Upper lobe of left lung (tissue), 4 donors: ENCODE measurements at regions not wholly inside any gene's neighbourhood (a gene's known extent, or its start where the extent isn't known, plus 50 kb on each side); places are given as distances from the start of the nearest gene placed in this dataset.

Experiments
- EP300 ChIP-seq, 4 donors: sonication (generic); formaldehyde crosslinking; IDR thresholded peaks; one replicate each; pipeline ENCODE4 v1.5.1; 2017; ENCODE audit warnings: antibody characterized with exemption in 4 of 4, control low read depth in 2 of 4
- TF ChIP-seq, protein P1 (sequence below), 6 experiments: fragments of 450-650 bp in 4 of 6; fragments of 200-600 bp in 2 of 6; sonication (generic) in 2 of 6; IDR thresholded peaks; one replicate each; pipeline ENCODE4 v1.5.1; 2016 to 2019; ENCODE audit warnings: antibody characterized with exemption in 6 of 6

DNA sequence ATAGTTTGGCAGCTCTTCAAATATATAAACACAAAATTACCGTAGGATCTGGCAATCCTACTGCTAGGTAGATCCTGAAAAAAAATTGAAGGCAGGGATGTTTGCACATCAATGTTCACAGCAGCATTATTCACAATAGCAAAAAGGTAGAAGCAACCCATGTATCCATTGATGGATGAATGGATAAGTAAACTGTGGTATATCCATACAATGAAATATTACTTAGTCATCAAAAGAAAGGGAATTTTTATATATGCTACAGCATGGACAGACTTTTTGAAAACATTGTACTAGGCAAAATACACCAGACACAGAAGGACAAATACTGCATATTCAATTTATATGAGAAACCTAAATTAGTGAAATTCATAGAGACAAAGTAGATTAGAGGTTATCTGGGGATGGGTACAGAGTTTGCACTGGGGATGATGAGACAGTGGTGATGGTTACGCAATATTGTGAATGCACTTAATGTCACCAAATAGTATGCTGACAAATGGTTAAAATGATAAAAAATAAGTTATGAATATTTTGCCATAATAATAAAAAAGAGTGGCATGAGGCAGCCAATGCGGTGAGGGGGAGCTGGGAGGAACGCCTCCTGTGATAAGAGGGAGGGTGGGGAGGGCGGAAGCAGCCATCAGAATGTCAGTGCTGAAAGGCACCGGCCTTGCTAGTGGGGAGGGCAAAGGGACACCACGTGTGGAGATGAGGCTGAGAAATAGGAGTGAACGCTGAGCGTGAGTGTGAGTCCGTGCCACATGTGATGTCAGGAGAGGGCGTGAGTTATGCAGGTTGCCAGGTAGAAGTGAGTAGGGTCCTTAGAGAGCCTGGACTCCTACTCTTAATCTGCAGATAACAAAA lies 386.1 kb upstream of the PODXL start:
- TF ChIP-seq, protein P1, sequence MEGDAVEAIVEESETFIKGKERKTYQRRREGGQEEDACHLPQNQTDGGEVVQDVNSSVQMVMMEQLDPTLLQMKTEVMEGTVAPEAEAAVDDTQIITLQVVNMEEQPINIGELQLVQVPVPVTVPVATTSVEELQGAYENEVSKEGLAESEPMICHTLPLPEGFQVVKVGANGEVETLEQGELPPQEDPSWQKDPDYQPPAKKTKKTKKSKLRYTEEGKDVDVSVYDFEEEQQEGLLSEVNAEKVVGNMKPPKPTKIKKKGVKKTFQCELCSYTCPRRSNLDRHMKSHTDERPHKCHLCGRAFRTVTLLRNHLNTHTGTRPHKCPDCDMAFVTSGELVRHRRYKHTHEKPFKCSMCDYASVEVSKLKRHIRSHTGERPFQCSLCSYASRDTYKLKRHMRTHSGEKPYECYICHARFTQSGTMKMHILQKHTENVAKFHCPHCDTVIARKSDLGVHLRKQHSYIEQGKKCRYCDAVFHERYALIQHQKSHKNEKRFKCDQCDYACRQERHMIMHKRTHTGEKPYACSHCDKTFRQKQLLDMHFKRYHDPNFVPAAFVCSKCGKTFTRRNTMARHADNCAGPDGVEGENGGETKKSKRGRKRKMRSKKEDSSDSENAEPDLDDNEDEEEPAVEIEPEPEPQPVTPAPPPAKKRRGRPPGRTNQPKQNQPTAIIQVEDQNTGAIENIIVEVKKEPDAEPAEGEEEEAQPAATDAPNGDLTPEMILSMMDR (IDR thresholded peaks at IDR 0.05): no peak
- no peak for TF ChIP-seq EP300 (IDR thresholded peaks at IDR 0.05)
